ENCODE measurements at regions not wholly inside any gene's neighbourhood (a gene's known extent, or its start where the extent isn't known, plus 50 kb on each side); places are given as distances from the start of the nearest gene placed in this dataset.
A peak's percentile ranks its signal among the peaks of the same experiment; 100 is the strongest.
"Not testable (repeated sequence)": the region's sequence is repeated elsewhere in the genome, so short reads cannot be mapped to it uniquely, and the experiment has no call there.

DNA sequence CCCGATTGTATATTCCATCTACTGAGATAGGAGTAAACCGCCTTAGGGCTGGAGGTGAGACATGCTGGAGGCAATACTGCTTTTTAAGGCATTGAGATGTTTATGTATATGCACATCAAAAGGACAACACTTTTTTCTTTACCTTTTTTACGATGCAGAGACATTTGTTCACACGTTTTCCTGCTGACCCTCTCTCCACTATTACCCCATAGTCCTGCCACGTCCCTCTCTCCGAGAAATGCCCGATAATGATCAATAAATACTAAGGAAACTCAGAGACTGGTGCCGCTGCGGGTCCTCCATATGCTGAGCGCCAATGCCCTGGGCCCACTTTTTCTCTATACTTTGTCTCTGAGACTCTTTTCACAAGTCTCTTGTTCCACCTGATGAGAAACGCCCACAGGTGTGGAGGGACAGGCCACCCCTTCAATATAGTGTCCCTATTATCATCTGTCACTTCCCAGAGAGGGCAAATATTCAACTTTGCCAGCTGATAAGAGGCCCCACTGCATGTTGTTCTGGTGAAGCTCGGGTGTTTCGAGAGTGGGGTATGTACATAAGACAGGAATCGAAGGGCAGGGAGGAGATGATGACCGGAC, 4203.5 kb upstream of the OR11H1 start:
- not testable (repeated sequence) for H3K79me1 ChIP-seq (ENCODE audit: low read depth, low read length); H2BK15ac ChIP-seq (ENCODE audit: low read length); H3K9ac ChIP-seq (ENCODE audit: low read depth, low read length, poor library complexity); H4K8ac ChIP-seq (ENCODE audit: low read depth, low read length); H3K27ac ChIP-seq (replicated peaks; ENCODE audit: low read length); DNase-seq (ENCODE audit: low spot score); H3K4ac ChIP-seq (ENCODE audit: low read length); H3K27me3 ChIP-seq (ENCODE audit: control insufficient read depth in 3 of 3, insufficient read depth in 3 of 3, low read depth in 1 of 3, low read length in 3 of 3); H3K4me1 ChIP-seq (ENCODE audit: control insufficient read depth in 2 of 2, insufficient read depth in 1 of 2, low read depth in 1 of 2, low read length in 2 of 2); H3K9me3 ChIP-seq (replicated peaks in 1 of 2; ENCODE audit: control insufficient read depth in 2 of 2, insufficient read depth in 1 of 2, low read depth in 1 of 2, low read length in 2 of 2); H2AK5ac ChIP-seq (ENCODE audit: low read depth, low read length); H3K14ac ChIP-seq (ENCODE audit: low read length); H3K4me2 ChIP-seq (ENCODE audit: insufficient read depth, low read length, poor library complexity, severe bottlenecking); H3K18ac ChIP-seq (ENCODE audit: low read length); H2BK120ac ChIP-seq (ENCODE audit: low read depth, low read length); H2AFZ ChIP-seq (ENCODE audit: low read length); H2BK12ac ChIP-seq (ENCODE audit: low read length); H3K4me3 ChIP-seq (ENCODE audit: low read length in 2 of 2); H4K91ac ChIP-seq (ENCODE audit: low read depth, low read length, poor library complexity); H3K23ac ChIP-seq (ENCODE audit: low read depth, low read length, poor library complexity); H3K36me3 ChIP-seq (replicated peaks in 1 of 2; ENCODE audit: control insufficient read depth in 2 of 2, insufficient read depth in 2 of 2, low read length in 2 of 2); H2BK5ac ChIP-seq (ENCODE audit: low read length)
- WGBS, 2 donors (ENCODE audit: extremely low coverage in 2 of 2, insufficient read length in 2 of 2, insufficient replicate concordance in 1 of 2) = no CpG with 5 or more reads among the region's 15 CpGs

- Histone ChIP-seq H2BK5ac (ENCODE audit: low read length) (no peak overlapping the region), H3K9ac (ENCODE audit: low read depth, low read length, poor library complexity) (no peak overlapping the region), H3K4me1 (ENCODE audit: control insufficient read depth in 2 of 2, insufficient read depth in 1 of 2, low read depth in 1 of 2, low read length in 2 of 2) (no peaks in the 10 kb centered on the region), H3K4ac (ENCODE audit: low read length) (no peak overlapping the region), H3K14ac (ENCODE audit: low read length) (no peak overlapping the region), H3K18ac (ENCODE audit: low read length) (no peak overlapping the region), H3K27ac (replicated peaks; ENCODE audit: low read length) (no peak overlapping the region), H3K23ac (ENCODE audit: low read depth, low read length, poor library complexity) (no peak overlapping the region), H2BK12ac (ENCODE audit: low read length) (no peak overlapping the region), H2AFZ (ENCODE audit: low read length) (no peak overlapping the region), H2AK5ac (ENCODE audit: low read depth, low read length) (no peak overlapping the region), H3K4me3 (ENCODE audit: low read length in 2 of 2) (no peak overlapping the region), H3K79me1 (ENCODE audit: low read depth, low read length) (no peaks in the 10 kb centered on the region), H3K4me2 (ENCODE audit: insufficient read depth, low read length, poor library complexity, severe bottlenecking) (no peak overlapping the region), H3K9me3 (replicated peaks in 1 of 2; ENCODE audit: control insufficient read depth in 2 of 2, insufficient read depth in 1 of 2, low read depth in 1 of 2, low read length in 2 of 2) (peaks cover 0 to 3% of the 10 kb centered on the region in 2 donors), H2BK15ac (ENCODE audit: low read length) (no peak overlapping the region), H4K91ac (ENCODE audit: low read depth, low read length, poor library complexity) (no peak overlapping the region), H2BK120ac (ENCODE audit: low read depth, low read length) (no peak overlapping the region), H3K36me3 (replicated peaks in 1 of 2; ENCODE audit: control insufficient read depth in 2 of 2, insufficient read depth in 2 of 2, low read length in 2 of 2) (no peaks in the 10 kb centered on the region), H3K27me3 (ENCODE audit: control insufficient read depth in 3 of 3, insufficient read depth in 3 of 3, low read depth in 1 of 3, low read length in 3 of 3) (no peaks in the 10 kb centered on the region), H4K8ac (ENCODE audit: low read depth, low read length) (no peak overlapping the region)
- no peak for DNase-seq (ENCODE audit: low spot score)
- no CpG with 5 or more reads among the region's 4 CpGs for WGBS, 2 donors (ENCODE audit: extremely low coverage in 2 of 2, insufficient read length in 2 of 2, insufficient replicate concordance in 1 of 2)
These were observed 4202.2 kb upstream of the OR11H1 start for GRCh38 chr22:11325767-11326166.

DNA sequence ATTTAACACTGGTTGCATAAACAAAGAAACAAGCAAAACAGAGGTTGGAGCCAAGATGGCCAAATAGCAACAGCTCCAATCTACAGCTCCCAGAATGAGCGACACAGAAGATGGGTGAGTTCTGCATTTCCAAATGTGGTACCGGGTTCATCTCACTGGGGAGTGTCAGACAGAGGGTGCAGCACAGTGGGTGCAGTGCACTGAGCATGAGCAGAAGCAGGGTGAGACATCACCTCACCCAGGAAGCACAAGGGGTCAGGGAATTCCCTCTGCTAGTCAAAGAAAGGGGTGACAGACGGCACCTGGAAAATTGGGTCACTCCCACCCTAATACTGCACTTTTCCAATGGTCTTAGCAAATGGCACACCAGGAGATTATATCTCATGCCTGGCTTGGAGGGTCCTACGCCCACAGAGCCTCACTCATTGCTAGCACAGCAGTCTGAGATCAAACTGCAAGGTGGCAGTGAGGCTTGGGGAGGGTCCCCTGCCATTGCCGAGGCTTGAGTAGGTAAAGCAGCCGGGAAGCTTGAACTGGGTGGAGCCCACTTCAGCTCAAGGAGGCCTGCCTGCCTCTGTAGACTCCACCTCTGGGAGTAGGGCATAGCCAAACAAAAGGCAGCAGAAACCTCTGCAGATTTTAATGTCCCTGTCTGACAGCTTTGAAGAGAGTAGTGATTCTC, 4186.5 kb upstream of the OR11H1 start:
- H3K79me1 ChIP-seq (ENCODE audit: low read depth, low read length); H3K4me1 ChIP-seq (ENCODE audit: control insufficient read depth in 2 of 2, insufficient read depth in 1 of 2, low read depth in 1 of 2, low read length in 2 of 2); H2BK12ac ChIP-seq (ENCODE audit: low read length); H3K23ac ChIP-seq (ENCODE audit: low read depth, low read length, poor library complexity); H3K4me2 ChIP-seq (ENCODE audit: insufficient read depth, low read length, poor library complexity, severe bottlenecking); DNase-seq (ENCODE audit: low spot score); H2BK15ac ChIP-seq (ENCODE audit: low read length); H3K18ac ChIP-seq (ENCODE audit: low read length); H4K8ac ChIP-seq (ENCODE audit: low read depth, low read length); H3K14ac ChIP-seq (ENCODE audit: low read length); H3K27me3 ChIP-seq (ENCODE audit: control insufficient read depth in 3 of 3, insufficient read depth in 3 of 3, low read depth in 1 of 3, low read length in 3 of 3); H3K27ac ChIP-seq (replicated peaks; ENCODE audit: low read length); H2BK120ac ChIP-seq (ENCODE audit: low read depth, low read length); H3K9me3 ChIP-seq (replicated peaks in 1 of 2; ENCODE audit: control insufficient read depth in 2 of 2, insufficient read depth in 1 of 2, low read depth in 1 of 2, low read length in 2 of 2); H2AK5ac ChIP-seq (ENCODE audit: low read depth, low read length); H2BK5ac ChIP-seq (ENCODE audit: low read length); H3K9ac ChIP-seq (ENCODE audit: low read depth, low read length, poor library complexity); H4K91ac ChIP-seq (ENCODE audit: low read depth, low read length, poor library complexity); H2AFZ ChIP-seq (ENCODE audit: low read length); H3K4ac ChIP-seq (ENCODE audit: low read length); H3K36me3 ChIP-seq (replicated peaks in 1 of 2; ENCODE audit: control insufficient read depth in 2 of 2, insufficient read depth in 2 of 2, low read length in 2 of 2): not testable (repeated sequence)
- H3K4me3 ChIP-seq (ENCODE audit: low read length in 2 of 2) = peak overlapping the region in 1 of 2 donors; percentile 16
- WGBS, 2 donors (ENCODE audit: extremely low coverage in 2 of 2, insufficient read length in 2 of 2, insufficient replicate concordance in 1 of 2) = no CpG with 5 or more reads among the region's 6 CpGs

GRCh38 chr22:11351181-11351580, 4176.8 kb upstream of the OR11H1 start:
- not testable (repeated sequence) for H3K4ac ChIP-seq (ENCODE audit: low read length); H2BK120ac ChIP-seq (ENCODE audit: low read depth, low read length); H3K36me3 ChIP-seq (replicated peaks in 1 of 2; ENCODE audit: control insufficient read depth in 2 of 2, insufficient read depth in 2 of 2, low read length in 2 of 2); H2AK5ac ChIP-seq (ENCODE audit: low read depth, low read length); H2BK15ac ChIP-seq (ENCODE audit: low read length); H3K18ac ChIP-seq (ENCODE audit: low read length); H3K79me1 ChIP-seq (ENCODE audit: low read depth, low read length); DNase-seq (ENCODE audit: low spot score); H3K4me2 ChIP-seq (ENCODE audit: insufficient read depth, low read length, poor library complexity, severe bottlenecking); H3K27me3 ChIP-seq (ENCODE audit: control insufficient read depth in 3 of 3, insufficient read depth in 3 of 3, low read depth in 1 of 3, low read length in 3 of 3); H2AFZ ChIP-seq (ENCODE audit: low read length); H2BK12ac ChIP-seq (ENCODE audit: low read length); H2BK5ac ChIP-seq (ENCODE audit: low read length); H3K9me3 ChIP-seq (replicated peaks in 1 of 2; ENCODE audit: control insufficient read depth in 2 of 2, insufficient read depth in 1 of 2, low read depth in 1 of 2, low read length in 2 of 2); H3K9ac ChIP-seq (ENCODE audit: low read depth, low read length, poor library complexity); H3K4me1 ChIP-seq (ENCODE audit: control insufficient read depth in 2 of 2, insufficient read depth in 1 of 2, low read depth in 1 of 2, low read length in 2 of 2); H4K8ac ChIP-seq (ENCODE audit: low read depth, low read length); H4K91ac ChIP-seq (ENCODE audit: low read depth, low read length, poor library complexity); H3K14ac ChIP-seq (ENCODE audit: low read length); H3K27ac ChIP-seq (replicated peaks; ENCODE audit: low read length); H3K4me3 ChIP-seq (ENCODE audit: low read length in 2 of 2); H3K23ac ChIP-seq (ENCODE audit: low read depth, low read length, poor library complexity)
- WGBS, 2 donors (ENCODE audit: extremely low coverage in 2 of 2, insufficient read length in 2 of 2, insufficient replicate concordance in 1 of 2) = no CpG with 5 or more reads among the region's 1 CpG
